Keratinocyte (primary cell): ENCODE measurements at regions not wholly inside any gene's neighbourhood (a gene's known extent, or its start where the extent isn't known, plus 50 kb on each side); places are given as distances from the start of the nearest gene placed in this dataset.

Source experiments
- DNase-seq: peaks from one replicate; pipeline ENCODE4 v3.0.0-alpha.2; 2011; ENCODE audit warnings: low read depth, missing footprints, low spot score
- FAIRE-seq: peaks from 2 replicates; lab custom pipeline; 2011; peaks lifted over from hg19 to GRCh38; lab: Jason Lieb, UNC
- H2AFZ ChIP-seq: 2 replicates; pipeline ENCODE4 v1.6.0; 2012; ENCODE audit warnings: low read length, control low read depth, inconsistent platforms; ENCODE audit not compliant: control insufficient read depth
- H3K27ac ChIP-seq: 2 replicates; pipeline ENCODE4 v1.5.1; 2011; ENCODE audit warnings: low read length; ENCODE audit not compliant: control insufficient read depth, insufficient read depth
- H3K27me3 ChIP-seq: 3 replicates; pipeline ENCODE4 v1.6.0; 2011; ENCODE audit warnings: low read length; ENCODE audit not compliant: control insufficient read depth, insufficient read depth; ENCODE audit errors: extremely low read depth
- H3K36me3 ChIP-seq, 2 experiments: 2 replicates in 1 of 2; 3 replicates in 1 of 2; pipeline ENCODE4 v1.5.1; 2011; ENCODE audit warnings: low read length in 2 of 2, mild to moderate bottlenecking in 1 of 2; ENCODE audit not compliant: control insufficient read depth in 2 of 2, insufficient read depth in 2 of 2; ENCODE audit errors: extremely low read depth in 1 of 2
- H3K4me1 ChIP-seq: 3 replicates; pipeline ENCODE4 v1.5.1; 2011; ENCODE audit warnings: low read length; ENCODE audit not compliant: control insufficient read depth, insufficient read depth; ENCODE audit errors: extremely low read depth
- H3K4me2 ChIP-seq: 3 replicates; pipeline ENCODE4 v1.6.0; 2011; ENCODE audit warnings: low read depth, low read length; ENCODE audit not compliant: control insufficient read depth, insufficient read depth; ENCODE audit errors: extremely low read depth
- H3K4me3 ChIP-seq, 3 experiments: fragments of 200-600 bp in 1 of 3; sonication (generic) in 1 of 3; 2 replicates in 2 of 3; 3 replicates in 1 of 3; pipeline ENCODE4 v1.5.1; 2011 to 2016; ENCODE audit warnings: low read length in 3 of 3, mild to moderate bottlenecking in 3 of 3, control low read depth in 2 of 3, inconsistent platforms in 1 of 3, low read depth in 1 of 3, mixed read lengths in 1 of 3, mixed run types in 1 of 3, moderate library complexity in 1 of 3; ENCODE audit not compliant: control insufficient read depth in 2 of 3, insufficient read depth in 2 of 3; ENCODE audit errors: extremely low read depth in 1 of 3
- H3K79me2 ChIP-seq: 2 replicates; pipeline ENCODE4 v1.6.0; 2012; ENCODE audit warnings: low read length; ENCODE audit not compliant: control insufficient read depth, insufficient read depth
- H3K9ac ChIP-seq: 3 replicates; pipeline ENCODE4 v1.6.0; 2011; ENCODE audit warnings: low read length; ENCODE audit not compliant: control insufficient read depth, insufficient read depth; ENCODE audit errors: extremely low read depth
- H3K9me1 ChIP-seq: 3 replicates; pipeline ENCODE4 v1.6.0; 2011; ENCODE audit warnings: low read length; ENCODE audit not compliant: control insufficient read depth, insufficient read depth; ENCODE audit errors: extremely low read depth
- H3K9me3 ChIP-seq: 2 replicates; pipeline ENCODE4 v1.5.1; 2012; ENCODE audit warnings: low read depth, low read length; ENCODE audit not compliant: control insufficient read depth
- H4K20me1 ChIP-seq: 3 replicates; pipeline ENCODE4 v1.6.0; 2011; ENCODE audit warnings: low read length; ENCODE audit not compliant: control insufficient read depth, insufficient read depth; ENCODE audit errors: extremely low read depth
- EZH2 ChIP-seq: IDR thresholded peaks from one replicate; pipeline ENCODE4 v1.6.1; 2012; ENCODE audit warnings: inconsistent platforms, mild to moderate bottlenecking, low read length, moderate library complexity
- dilution Hi-C: fragments of 300-500 bp; cut with MboI; formaldehyde crosslinking; loops from one replicate; pipeline ENCODE4 v1.7.0; 2020; ENCODE audit warnings: low sequenced_read_pairs; ENCODE audit not compliant: extremely low pct_ligation_motif_present
- TF ChIP-seq, protein P1 (sequence below), 3 experiments: IDR thresholded peaks in 1 of 3; conservative IDR thresholded peaks in 1 of 3; optimal IDR thresholded peaks in 1 of 3; 2 replicates in 2 of 3; 3 replicates in 1 of 3; pipeline versions ENCODE3 to v1.5.1; 2011; ENCODE audit warnings: low read length in 3 of 3, mild to moderate bottlenecking in 3 of 3, moderate library complexity in 2 of 3, control low read depth in 1 of 3, inconsistent platforms in 1 of 3; ENCODE audit not compliant: insufficient read depth in 2 of 3; ENCODE audit errors: extremely low read depth in 1 of 3

DNA sequence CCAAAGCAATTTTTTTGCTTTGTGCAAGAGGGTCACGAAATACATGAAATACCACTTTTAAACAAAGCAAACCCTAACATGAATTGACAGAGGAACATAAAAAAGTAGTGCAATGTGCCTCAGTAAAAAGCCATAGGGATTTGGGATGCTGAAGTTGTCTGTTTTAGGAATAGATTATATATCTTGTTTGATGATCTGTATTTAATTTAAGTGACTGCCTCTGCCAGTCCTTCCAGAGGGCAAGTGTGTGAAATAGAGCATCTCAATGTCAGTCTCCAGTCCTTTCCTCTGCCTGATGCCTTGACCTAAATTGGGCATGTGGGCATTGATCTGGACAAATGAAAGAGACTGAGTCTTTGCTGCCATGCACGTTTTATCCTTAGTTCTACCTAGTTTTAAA lies 222.8 kb downstream of the PTPRC start:
- no peak overlapping the region for H3K4me3 ChIP-seq
- H3K4me1 ChIP-seq = no peaks in the 10 kb centered on the region
- no peaks in the 10 kb centered on the region for H3K9me3 ChIP-seq
- no peak overlapping the region for H3K27ac ChIP-seq
- no peaks in the 10 kb centered on the region for H4K20me1 ChIP-seq
- TF ChIP-seq EZH2 = no peak
- TF ChIP-seq, protein P1, sequence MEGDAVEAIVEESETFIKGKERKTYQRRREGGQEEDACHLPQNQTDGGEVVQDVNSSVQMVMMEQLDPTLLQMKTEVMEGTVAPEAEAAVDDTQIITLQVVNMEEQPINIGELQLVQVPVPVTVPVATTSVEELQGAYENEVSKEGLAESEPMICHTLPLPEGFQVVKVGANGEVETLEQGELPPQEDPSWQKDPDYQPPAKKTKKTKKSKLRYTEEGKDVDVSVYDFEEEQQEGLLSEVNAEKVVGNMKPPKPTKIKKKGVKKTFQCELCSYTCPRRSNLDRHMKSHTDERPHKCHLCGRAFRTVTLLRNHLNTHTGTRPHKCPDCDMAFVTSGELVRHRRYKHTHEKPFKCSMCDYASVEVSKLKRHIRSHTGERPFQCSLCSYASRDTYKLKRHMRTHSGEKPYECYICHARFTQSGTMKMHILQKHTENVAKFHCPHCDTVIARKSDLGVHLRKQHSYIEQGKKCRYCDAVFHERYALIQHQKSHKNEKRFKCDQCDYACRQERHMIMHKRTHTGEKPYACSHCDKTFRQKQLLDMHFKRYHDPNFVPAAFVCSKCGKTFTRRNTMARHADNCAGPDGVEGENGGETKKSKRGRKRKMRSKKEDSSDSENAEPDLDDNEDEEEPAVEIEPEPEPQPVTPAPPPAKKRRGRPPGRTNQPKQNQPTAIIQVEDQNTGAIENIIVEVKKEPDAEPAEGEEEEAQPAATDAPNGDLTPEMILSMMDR (optimal IDR thresholded peaks at IDR 0.05 in 1 of 3, IDR thresholded peaks at IDR 0.05 in 1 of 3, conservative IDR thresholded peaks at IDR 0.05 in 1 of 3; ENCODE audit: extremely low read depth in 1 of 3, insufficient read depth in 2 of 3, low read length in 3 of 3) = no peak
- H3K9me1 ChIP-seq = no peaks in the 10 kb centered on the region
- DNase-seq (no peak), FAIRE-seq (no peak)
- no peaks in the 10 kb centered on the region for H3K79me2 ChIP-seq
- H3K27me3 ChIP-seq = no peaks in the 10 kb centered on the region
- no peak overlapping the region for H3K9ac ChIP-seq
- peaks cover 2 to 5% of the 10 kb centered on the region in 2 experiments for H3K36me3 ChIP-seq
- no peak overlapping the region for H3K4me2 ChIP-seq
- no peak overlapping the region for H2AFZ ChIP-seq
- dilution Hi-C loops = no loop called here

DNA sequence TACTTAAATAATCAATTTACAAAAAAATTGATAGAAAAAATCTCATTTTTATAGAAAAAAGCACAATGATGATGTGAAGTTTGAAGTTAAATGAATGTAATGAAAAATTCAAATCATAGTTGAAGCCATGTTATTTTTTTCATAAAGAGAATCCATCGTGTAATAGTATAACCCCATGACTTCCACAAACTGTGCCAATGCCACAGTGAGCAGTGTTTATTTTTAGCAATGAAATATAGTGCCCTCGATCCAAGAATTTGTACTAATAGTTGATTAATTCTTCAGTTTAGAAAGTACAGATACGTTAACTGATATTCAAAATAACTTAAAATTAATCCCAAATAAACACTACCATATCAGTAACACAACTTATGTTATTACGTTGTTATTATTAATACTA lies 225.9 kb downstream of the PTPRC start:
- H3K4me1 ChIP-seq = no peaks in the 10 kb centered on the region
- dilution Hi-C loops = no loop called here
- H3K36me3 ChIP-seq = no peaks in the 10 kb centered on the region
- FAIRE-seq (no peak), DNase-seq (no peak)
- no peaks in the 10 kb centered on the region for H4K20me1 ChIP-seq
- no peaks in the 10 kb centered on the region for H3K79me2 ChIP-seq
- H3K9ac ChIP-seq = no peak overlapping the region
- H3K27ac ChIP-seq = no peak overlapping the region
- H3K4me2 ChIP-seq = no peak overlapping the region
- TF ChIP-seq, protein P1 (optimal IDR thresholded peaks at IDR 0.05 in 1 of 3, IDR thresholded peaks at IDR 0.05 in 1 of 3, conservative IDR thresholded peaks at IDR 0.05 in 1 of 3; ENCODE audit: extremely low read depth in 1 of 3, insufficient read depth in 2 of 3, low read length in 3 of 3) = no peak
- TF ChIP-seq EZH2 = no peak
- no peak overlapping the region for H2AFZ ChIP-seq
- no peaks in the 10 kb centered on the region for H3K9me1 ChIP-seq
- no peak overlapping the region for H3K4me3 ChIP-seq
- H3K9me3 ChIP-seq = no peaks in the 10 kb centered on the region
- no peaks in the 10 kb centered on the region for H3K27me3 ChIP-seq
